ENCODE measurements at regions not wholly inside any gene's neighbourhood (a gene's known extent, or its start where the extent isn't known, plus 50 kb on each side); places are given as distances from the start of the nearest gene placed in this dataset.
"Not testable (repeated sequence)": the region's sequence is repeated elsewhere in the genome, so short reads cannot be mapped to it uniquely, and the experiment has no call there.

DNA sequence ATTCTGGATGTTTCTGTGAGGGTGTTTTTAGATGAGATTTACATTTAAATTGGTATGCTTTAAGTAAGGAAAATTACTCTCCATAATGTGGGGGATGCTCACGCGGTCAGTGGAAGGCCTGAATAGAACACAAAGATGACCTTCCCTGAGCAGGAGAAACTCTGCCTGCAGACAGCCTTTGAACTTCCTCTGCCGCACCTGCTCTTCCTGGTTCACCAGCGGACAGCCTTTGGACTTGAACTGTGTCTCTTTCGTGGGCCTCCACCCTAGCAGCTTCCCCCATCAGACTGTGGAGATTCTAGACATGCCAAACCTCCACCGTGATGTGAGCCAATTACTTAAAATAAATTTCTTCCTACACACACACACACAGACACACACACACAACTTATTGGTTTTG lies 210.7 kb downstream of the EFCAB11 start:
- intact Hi-C loops (cut with DNase I): no loop called here
- DNase-seq: no peak

DNA sequence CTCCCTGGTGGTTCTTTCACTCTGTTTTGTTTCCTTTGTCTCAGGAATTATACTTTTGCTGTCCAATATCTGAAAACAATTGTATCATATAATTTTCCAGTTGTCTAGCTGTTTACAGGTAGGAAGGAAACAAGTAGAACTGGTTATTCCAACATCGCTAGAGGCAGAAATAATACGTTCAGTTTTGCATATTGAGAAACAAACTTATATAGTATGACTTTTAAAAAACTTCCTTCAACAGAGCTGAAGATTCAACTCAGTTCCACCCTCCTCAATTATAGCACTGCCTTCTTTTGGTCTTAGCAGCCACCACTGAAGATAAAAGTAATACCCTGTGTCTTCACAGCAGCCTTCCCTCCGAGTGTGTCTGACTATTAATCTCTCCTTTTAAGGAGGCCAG lies 214.3 kb downstream of the EFCAB11 start:
- DNase-seq: no peak
- intact Hi-C loops (cut with DNase I): no loop called here

DNA sequence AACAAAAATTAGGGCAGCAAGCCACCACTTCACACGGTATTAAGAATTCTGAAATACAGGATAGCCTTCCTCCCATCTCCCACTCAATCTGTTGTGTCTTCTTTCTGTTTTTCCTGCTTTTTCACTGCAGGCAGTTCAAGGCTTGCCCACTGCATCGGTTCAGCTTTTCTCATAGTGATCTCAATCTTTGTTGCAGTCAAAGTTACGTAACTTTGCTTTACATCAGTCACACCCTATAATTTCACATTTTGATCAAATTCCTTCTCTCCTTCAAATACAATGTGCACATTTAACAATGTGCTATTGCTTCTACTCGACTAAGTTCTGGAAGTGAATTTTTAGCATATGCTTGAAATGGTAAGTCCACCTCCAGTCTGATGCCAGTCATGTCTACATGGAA lies 217.6 kb downstream of the EFCAB11 start:
- peak in 1 of 42 donors; percentile 12 for DNase-seq
- intact Hi-C loops (cut with DNase I): loop anchor here (10.0 kb wide), 1 partner anchor 52 kb away; no protein-coding TSS in a partner anchor

DNA sequence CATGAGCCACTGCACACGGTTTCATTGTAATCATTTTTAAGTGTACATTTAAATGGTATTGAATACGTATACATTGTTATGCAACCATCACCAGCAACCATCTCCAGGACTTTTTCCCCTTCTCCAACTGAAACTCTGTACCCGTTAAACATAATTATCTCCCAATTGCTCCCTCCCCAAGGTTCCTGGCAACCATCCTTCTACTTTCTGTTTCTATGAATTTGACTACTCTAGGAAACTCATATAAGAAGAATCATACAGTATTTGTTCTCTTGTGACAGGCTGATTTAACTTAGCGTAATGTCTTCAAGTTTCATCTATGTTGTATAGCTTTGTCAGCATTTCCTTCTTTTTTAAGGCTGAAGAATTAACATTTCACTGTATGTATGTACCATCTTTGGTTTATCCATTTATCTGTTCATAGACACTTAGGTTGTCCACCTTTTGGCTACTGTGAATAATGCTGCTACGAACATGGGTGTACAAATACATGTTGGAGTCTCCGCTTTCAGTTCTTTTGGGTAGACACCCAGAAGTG lies 223.1 kb downstream of the EFCAB11 start:
- DNase-seq: no peak
- intact Hi-C loops (cut with DNase I): loop anchor here (10.0 kb wide), 1 partner anchor 47 kb away; no protein-coding TSS in a partner anchor

DNA sequence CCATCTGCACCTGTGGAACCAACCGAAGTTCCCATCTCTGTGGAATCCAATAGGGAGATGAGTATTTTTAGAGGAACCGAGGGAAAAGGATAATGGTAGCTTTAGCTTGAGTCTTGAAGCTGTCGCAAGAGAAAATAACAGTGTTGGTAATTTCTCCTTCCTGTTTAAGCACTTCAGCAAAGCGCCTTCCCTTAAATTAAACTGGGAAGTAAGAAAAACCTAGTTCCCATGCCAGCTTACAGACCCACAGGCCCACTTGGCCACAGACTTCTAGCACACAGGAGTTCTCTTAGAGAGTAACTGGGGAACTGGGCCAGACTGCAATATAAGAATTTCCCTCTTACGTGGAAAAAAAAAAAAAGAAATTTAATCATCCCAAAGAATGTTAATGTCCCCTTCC lies 223.8 kb downstream of the EFCAB11 start:
- peak in 4 of 42 donors; percentile 12 to 39 (median 22) for DNase-seq
- intact Hi-C loops (cut with DNase I): loop anchor here (10.0 kb wide), 1 partner anchor 46 kb away; no protein-coding TSS in a partner anchor

DNA sequence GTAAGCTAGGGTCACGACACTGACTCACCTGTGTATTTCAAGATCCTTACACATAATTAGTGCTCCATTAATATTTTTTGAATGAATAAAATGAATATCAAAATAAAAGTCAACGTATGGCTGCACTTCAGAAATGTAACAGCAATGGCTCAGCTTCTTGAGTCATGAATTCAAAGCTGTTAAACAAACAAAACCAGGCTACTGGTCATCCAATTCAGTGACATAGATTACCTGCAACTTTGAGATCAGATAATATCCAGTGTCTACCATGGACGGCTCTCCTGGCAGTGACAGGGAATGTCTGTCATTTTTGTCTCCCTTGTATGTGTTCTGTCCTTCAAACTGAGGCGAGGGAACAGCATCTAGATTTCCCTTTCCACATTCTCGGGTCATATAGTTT lies 225.6 kb downstream of the EFCAB11 start:
- DNase-seq: no peak
- intact Hi-C loops (cut with DNase I): no loop called here

DNA sequence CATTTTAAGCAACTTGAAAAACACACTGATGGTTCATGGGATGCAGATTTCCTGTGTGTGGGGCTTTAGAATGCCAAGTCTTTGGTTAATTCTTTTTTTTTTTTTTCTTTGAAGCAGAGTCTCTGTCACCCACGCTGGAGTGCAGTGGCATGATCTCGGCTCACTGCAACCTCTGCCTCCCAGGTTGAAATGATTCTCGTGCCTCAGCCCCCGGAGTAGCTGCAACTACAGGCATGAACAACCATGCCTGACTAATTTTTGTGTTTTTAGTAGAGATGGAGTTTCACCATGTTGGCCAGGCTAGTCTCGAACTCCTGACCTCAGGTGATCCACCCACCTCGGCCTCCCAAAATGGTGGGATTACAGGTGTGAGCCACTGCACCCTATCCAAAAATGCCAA lies 228.3 kb downstream of the EFCAB11 start:
- DNase-seq; intact Hi-C loops (cut with DNase I): not testable (repeated sequence)

DNA sequence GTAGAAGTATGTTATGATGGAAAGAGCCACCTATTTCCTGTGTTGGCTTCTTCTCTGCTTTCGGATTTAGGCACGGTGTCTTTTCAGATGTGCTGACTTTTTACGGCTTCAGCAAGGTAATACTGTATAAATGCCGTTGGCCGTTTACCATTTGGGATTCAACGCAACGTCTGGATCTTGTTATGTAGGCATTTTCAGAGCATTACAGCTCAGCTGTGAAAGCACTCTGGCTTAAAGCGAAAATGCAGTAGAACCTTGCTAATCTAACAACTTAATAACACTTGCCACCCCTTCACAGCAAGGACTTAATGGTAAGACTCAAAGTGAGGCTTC lies 229.9 kb downstream of the EFCAB11 start:
- intact Hi-C loops (cut with DNase I): no loop called here
- peak in 1 of 42 donors; percentile 17 for DNase-seq

DNA sequence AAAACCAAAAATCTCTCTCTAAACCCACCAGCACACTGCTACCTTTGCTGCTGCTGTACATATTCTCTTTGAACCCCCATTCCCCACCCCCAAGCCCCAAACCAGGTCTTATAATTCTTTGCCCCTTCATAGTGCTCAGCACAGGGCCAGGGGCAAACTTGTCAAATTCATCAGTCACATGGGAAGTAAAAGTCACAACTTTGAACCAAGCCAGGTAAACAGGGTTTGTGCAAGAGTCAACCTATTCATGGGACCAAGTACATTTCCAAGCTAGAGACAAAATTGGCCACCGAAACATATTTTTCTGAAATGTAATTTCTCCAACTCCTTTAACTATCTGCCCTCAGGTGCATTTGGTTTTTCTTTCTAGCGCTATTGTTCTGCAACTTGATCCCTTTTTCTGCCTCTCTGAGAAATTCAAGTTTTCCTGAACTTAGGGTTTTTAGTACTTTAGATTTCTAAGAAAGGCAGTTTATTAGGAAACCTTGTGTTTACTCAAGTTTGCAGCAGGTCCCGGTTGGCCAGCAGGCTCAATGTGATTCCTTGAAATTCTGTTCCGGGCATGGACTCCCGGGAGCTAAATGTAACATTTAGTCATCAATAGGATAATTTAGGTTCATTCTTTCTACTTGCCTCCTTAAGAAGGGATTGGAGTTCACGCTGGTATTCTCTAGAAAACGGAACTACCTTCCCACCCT lies 230.5 kb downstream of the EFCAB11 start:
- intact Hi-C loops (cut with DNase I): no loop called here
- peak in 1 of 42 donors; percentile 28 for DNase-seq

DNA sequence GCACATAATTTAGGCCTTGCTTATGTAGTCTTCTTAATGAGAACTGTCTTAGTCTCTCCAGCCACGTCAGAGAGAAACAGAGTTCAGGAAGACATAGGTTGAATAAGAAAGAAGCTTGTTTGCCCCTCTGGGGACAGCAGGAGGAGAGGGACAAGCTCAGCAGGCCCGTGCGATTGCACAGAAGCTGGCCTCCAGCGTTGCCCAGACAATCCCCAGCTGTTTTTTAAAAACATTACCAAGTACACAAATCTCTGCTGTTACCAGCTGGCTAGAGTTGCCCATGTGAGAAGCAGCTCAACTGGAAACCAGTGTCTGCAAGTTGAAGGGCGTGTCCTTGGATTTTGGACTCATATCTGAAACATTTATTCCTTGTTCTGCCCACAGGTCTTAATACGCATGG lies 232.6 kb downstream of the EFCAB11 start:
- intact Hi-C loops (cut with DNase I): no loop called here
- peak in 1 of 42 donors; percentile 10 for DNase-seq

DNA sequence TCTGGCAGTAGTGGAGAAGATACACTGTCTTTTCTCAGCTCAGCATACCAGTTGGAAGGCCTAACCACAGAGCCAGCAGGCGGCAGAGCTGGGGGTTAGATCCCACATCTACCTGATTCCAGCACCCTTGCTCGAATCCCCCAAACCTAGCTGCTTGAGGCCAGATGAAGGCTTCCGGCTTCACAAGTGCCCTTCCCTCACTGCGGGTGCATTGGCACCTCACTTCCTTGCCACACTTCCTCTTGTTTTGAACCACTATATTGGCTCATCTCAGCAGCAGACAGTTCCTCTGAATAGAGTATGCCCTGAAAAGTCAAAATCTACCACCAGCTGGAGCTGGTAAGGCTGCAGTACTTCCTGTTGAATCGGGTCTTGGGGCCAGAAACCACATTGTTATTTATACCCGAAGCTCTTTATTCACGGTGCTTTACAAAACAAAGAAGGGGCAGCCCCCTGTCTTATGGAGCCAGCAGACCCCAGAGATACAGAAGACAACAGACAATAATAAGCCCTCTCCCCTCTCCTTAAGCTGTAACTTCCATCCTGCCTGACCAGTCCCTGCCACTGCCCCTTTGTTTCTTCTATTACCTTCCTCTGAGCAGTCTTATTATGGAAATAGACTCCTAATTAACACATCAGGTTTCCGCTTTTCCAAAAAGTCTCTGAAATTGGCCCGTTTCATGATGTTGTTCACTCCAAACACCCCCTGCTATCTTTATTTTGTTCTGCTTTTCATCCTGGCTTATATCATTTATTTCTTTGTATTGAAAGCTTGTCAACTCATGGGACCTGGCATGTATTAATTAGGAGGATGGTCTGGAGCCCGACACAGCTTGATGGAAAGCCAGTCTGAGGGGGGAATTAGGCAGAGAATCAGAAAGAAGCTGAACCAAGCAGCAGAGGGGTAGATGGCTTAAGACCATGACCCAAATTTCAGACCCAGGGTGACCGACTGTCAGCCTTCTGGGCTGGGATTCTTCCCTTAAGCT lies 233.5 kb downstream of the EFCAB11 start:
- intact Hi-C loops (cut with DNase I): no loop called here
- DNase-seq: peak in 28 of 42 donors; percentile 3 to 51 (median 25)

DNA sequence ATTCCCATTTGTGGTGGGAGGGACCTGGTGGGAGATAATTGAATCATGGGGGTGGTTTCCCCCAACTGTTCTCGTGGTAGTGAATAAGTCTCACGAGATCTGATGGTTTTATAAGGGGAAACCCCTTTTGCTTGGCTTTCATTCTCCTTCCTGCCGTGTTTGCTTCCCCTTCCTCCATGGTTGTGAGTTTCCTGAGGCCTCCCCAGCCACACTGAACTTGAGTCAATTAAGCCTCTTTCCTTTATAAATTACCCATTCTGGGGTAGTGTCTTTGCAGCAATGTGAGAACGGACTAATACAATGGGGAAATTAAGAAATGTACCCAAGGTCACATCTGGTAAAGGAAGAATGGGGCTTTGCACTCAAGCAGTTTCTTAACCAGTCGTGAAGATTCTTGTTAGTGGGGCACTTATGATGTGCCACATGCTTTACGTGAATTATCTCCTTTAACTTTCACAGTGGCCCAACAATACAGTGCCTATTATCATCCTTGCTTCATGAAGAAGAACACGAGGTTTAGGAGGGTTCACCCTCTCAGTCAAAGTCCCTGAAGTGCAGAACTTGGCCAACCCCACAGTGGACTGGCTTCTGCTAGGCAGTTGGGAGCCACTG lies 234.3 kb downstream of the EFCAB11 start:
- intact Hi-C loops (cut with DNase I): no loop called here
- DNase-seq: peak in 1 of 42 donors; percentile 27

DNA sequence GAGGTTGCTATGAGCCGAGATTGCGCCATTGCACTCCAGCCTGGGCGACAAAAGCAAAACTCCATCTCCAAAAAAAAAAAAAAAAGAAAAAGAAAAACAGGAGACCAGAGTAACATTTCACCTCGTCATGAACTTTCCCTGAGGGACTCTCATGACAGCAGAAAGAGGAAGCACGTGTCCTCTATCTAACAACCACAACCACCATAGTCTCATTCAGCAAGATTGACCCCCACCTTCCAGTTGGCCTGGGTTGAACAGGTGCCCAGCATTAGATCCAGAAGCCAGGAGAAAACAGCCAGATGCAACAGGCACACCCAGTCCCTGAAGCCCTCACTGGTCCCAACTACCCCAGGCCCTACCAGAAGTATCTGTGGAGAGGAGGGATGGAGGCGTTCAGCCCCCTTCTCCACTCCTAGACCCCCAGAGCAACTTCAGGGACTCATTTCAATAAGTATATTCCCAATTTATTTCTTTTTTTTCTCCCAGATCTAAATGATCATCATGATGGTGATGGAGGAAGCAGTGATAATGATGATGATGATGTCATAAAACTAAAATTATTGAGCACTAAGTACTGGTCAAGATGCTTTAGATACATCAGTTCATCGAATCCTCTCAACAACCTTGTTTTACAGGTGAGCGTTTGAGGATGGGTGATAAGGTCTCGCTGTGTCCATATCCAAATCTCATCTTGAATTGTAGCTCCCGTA lies 235.0 kb downstream of the EFCAB11 start:
- peak in 1 of 42 donors; percentile 14 for DNase-seq
- intact Hi-C loops (cut with DNase I): no loop called here

DNA sequence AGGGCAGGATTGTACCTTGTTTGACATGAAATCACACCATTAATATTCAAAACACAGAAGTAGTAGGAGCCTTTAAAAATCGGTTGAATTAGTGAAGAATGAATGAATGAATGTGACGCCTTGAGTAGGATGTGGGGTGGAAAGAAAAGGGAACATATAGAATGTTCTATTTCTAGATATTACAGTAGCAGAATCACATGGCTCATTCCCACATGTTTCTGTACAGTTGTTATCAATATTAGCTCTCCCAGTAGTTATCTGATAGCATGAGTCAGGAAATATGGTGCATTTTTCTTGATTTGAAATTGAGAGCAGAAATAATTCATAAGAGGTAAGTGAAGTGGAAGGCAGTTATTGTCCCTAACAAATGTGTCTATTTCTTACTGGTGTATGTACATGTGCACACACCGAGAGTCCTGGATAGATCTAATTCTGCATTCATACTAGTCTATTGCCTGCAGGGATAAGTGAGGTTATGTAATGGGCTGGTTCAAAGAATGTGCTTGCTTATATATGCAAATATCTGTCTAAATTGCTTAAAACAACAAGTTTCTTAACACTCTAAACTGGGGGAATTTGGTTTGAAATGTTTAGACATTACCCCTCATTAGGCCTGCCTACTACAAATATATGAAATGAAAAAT lies 245.4 kb downstream of the EFCAB11 start:
- DNase-seq: no peak
- intact Hi-C loops (cut with DNase I): no loop called here

DNA sequence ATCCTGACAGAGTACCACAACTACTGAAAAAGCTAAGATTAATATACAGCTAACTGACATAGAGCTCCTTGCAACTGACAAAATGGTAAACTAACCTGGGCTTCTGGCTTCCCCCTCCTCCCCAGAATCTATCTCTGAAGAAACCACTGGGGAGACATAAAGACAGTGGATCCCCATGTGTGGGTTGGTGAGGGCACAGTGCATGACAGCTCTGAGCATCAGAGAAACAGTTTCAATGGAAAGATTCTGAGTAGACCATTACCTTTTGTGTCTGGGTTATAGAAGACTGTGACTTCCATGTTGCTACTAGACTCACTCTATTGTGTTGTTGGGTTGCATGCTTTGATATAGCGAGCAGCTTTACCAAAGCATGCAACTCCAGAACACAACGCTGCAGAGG lies 247.4 kb downstream of the EFCAB11 start:
- DNase-seq: no peak
- intact Hi-C loops (cut with DNase I): no loop called here

DNA sequence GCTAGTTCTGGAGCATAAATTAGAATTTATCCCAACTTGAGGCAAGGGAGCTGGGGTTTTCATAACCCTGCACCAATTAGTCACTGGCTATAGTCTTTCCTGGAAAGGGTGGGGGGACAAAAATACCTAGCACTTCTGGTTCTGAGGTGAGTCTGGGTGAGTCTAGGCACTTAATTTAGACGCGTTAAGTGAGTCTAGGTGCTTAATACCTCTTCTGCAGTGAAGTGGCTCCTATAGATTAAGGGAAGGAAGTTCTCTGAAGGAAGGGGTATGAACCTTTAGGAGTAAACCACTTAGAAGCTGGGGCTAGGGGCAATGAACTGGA lies 251.7 kb downstream of the EFCAB11 start:
- intact Hi-C loops (cut with DNase I): no loop called here
- no peak for DNase-seq

DNA sequence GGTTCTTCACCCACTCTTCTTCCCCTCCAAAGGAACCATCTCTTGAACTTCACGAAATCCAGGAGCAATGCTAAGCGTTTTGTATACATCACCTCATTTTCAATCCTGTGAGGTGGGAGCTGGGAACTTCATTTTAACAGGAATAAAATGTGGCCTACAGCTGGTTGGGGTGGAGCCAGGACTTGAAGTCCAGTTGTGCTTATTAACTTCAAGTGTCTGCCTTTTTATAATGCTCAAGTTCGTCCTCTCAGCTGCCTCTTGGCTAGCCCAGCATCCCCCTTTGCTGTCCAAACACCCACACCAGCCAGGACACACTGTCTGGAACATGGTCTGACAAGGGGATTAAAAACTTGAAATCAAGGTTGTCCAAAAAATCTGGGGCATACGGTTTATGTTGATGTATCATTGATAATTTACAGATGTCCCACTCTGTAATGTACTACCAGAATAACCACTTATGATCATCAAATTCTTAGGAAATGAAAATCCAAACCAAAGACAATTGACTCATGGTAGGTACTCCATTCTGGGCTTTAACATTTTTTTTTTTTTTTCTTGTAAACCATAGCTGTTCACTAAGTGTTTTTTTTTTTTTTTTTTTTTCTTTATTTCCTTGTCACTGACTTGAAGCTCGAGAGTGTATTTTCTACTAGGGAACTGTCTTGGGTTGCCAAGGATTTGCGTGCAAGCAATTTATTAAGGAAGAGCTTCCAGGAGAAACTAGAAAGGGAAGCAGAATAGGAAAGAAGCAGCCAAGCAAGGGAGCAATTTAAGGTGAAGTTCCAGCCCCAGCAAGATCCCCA lies 252.3 kb downstream of the EFCAB11 start:
- DNase-seq: peak in 3 of 42 donors; percentile 1 to 46 (median 10)
- intact Hi-C loops (cut with DNase I): no loop called here
